ENCODE measurements at regions not wholly inside any gene's neighbourhood (a gene's known extent, or its start where the extent isn't known, plus 50 kb on each side); places are given as distances from the start of the nearest gene placed in this dataset.

DNA sequence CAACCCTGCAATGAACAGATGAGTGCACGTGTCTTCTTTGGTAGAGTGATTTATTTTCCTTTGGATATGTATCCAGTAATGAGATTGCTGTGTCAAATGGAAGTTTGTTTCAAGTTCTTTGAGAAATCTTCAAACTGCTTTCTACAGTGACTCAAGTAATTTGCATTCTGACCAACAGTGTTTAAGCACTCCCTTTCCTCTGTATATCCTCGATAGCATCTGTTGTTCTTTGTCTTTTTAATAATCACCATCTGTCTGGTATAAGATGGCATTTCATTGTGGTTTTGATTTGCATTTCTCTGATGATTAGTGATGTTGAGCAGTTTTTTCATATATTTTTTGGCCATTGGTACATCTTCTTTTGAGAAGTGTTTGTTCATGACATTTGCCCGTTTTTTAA, 1608.3 kb upstream of the ZEB2 start:
- no peak overlapping the region for H3K27ac ChIP-seq
- no peaks in the 10 kb centered on the region for H3K27me3 ChIP-seq
- H3K4me3 ChIP-seq: no peak overlapping the region
- TF ChIP-seq CTCF (IDR thresholded peaks at IDR 0.05) (no peak), POLR2A (IDR thresholded peaks at IDR 0.05) (no peak)
- DNase-seq: no peak
- H3K4me1 ChIP-seq: no peaks in the 10 kb centered on the region
- no peaks in the 10 kb centered on the region for H3K36me3 ChIP-seq
- H3K9me3 ChIP-seq: no peaks in the 10 kb centered on the region

DNA sequence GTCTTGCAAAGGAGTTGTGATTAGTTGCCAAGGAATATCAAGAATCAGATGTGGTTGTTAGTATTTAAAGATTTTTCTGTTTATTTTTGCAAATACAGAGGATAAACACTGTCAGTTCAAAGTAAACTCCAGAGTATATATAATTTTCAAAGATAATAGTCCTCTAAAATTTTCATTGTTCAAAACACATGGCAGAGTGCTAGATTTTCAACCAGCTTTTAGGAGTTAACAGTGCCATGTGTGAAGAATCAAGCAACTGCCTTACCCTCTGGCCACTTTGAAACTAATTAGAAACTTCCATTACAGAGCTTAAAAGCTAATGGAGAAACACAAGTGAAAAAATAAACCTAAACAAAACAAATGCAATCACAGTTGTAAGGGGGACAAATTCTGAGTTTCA, 1605.6 kb upstream of the ZEB2 start:
- H3K27me3 ChIP-seq: no peaks in the 10 kb centered on the region
- H3K36me3 ChIP-seq: no peaks in the 10 kb centered on the region
- H3K4me1 ChIP-seq: no peaks in the 10 kb centered on the region
- no peak overlapping the region for H3K27ac ChIP-seq
- no peak for DNase-seq
- H3K4me3 ChIP-seq: no peak overlapping the region
- no peaks in the 10 kb centered on the region for H3K9me3 ChIP-seq
- TF ChIP-seq CTCF (IDR thresholded peaks at IDR 0.05) (no peak), POLR2A (IDR thresholded peaks at IDR 0.05) (no peak)

GRCh38 chr2:146124741-146125140, 1604.8 kb upstream of the ZEB2 start:
- Histone ChIP-seq H3K9me3 (no peaks in the 10 kb centered on the region), H3K27me3 (no peaks in the 10 kb centered on the region), H3K4me3 (no peak overlapping the region), H3K27ac (no peak overlapping the region), H3K36me3 (no peaks in the 10 kb centered on the region), H3K4me1 (no peaks in the 10 kb centered on the region)
- DNase-seq: no peak
- TF ChIP-seq CTCF (IDR thresholded peaks at IDR 0.05): no peak
- TF ChIP-seq POLR2A (IDR thresholded peaks at IDR 0.05): no peak

DNA sequence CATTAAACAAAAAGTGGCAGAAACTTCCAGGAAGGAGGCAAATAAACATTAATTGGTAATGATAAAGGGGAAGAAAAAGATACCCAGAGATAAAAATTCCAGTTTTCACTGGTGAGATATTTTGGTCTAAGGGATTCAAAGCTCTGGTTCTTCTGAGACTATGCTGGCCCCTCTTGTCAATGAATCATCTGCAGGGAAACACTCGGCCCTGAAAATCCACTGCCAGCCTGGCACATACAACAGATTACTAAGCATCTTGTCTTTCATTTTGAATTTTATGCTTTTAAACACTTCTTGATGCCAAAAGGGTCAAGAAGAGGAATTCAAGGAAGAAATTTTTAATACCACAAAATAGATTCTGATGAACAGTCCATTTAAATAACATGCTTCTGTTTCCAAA, 1603.8 kb upstream of the ZEB2 start:
- no peaks in the 10 kb centered on the region for H3K4me1 ChIP-seq
- DNase-seq: no peak
- no peak overlapping the region for H3K27ac ChIP-seq
- no peaks in the 10 kb centered on the region for H3K27me3 ChIP-seq
- TF ChIP-seq POLR2A (IDR thresholded peaks at IDR 0.05) (no peak), CTCF (IDR thresholded peaks at IDR 0.05) (no peak)
- H3K4me3 ChIP-seq: no peak overlapping the region
- no peaks in the 10 kb centered on the region for H3K36me3 ChIP-seq
- no peaks in the 10 kb centered on the region for H3K9me3 ChIP-seq

- no peak for DNase-seq
- H3K4me3 ChIP-seq: no peak overlapping the region
- TF ChIP-seq POLR2A (IDR thresholded peaks at IDR 0.05) (no peak), CTCF (IDR thresholded peaks at IDR 0.05) (no peak)
- H3K27me3 ChIP-seq: no peaks in the 10 kb centered on the region
- no peaks in the 10 kb centered on the region for H3K4me1 ChIP-seq
- no peak overlapping the region for H3K27ac ChIP-seq
- no peaks in the 10 kb centered on the region for H3K9me3 ChIP-seq
- H3K36me3 ChIP-seq: no peaks in the 10 kb centered on the region
Observed at GRCh38 chr2:146123256-146123655, 1603.3 kb upstream of the ZEB2 start.

DNA sequence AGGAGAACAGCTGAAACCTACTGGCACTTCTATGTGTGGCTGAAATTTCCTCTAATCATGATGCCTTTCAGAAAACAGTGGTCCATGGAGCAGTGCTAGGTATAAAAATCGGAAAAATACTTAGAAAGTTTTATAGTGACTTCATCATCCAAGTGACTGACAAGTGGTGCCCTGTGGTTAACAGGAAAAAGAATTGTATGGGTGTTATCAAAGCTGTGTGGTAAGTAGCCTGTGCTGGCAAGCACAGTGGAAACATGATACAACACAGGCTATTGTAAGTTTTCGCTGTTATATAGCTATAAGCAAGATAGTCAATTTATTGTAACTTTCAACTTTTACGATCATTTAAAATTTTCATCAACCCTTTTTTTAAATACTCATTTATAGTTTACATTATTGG, 1599.7 kb upstream of the ZEB2 start:
- no peak for TF ChIP-seq CTCF (IDR thresholded peaks at IDR 0.05)
- TF ChIP-seq POLR2A (IDR thresholded peaks at IDR 0.05): no peak
- peak overlapping the region in 1 of 4 donors; percentile 26 for H3K27ac ChIP-seq
- H3K9me3 ChIP-seq: no peaks in the 10 kb centered on the region
- H3K4me3 ChIP-seq: no peak overlapping the region
- no peaks in the 10 kb centered on the region for H3K27me3 ChIP-seq
- H3K36me3 ChIP-seq: no peaks in the 10 kb centered on the region
- no peaks in the 10 kb centered on the region for H3K4me1 ChIP-seq
- DNase-seq: no peak

Data from Peyer's patch (tissue), 4 donors.